Neural cell (in vitro differentiated cells): ENCODE measurements at regions not wholly inside any gene's neighbourhood (a gene's known extent, or its start where the extent isn't known, plus 50 kb on each side); places are given as distances from the start of the nearest gene placed in this dataset.

Source experiments
- H2AFZ ChIP-seq: fragments of 200-600, 300-800 bp; sonication (generic), shearing (Covaris generic); 2 replicates; pipeline ENCODE4 v1.6.0; 2014; ENCODE audit warnings: low read depth, mild to moderate bottlenecking, antibody characterized with exemption, low read length, moderate library complexity
- H3F3A ChIP-seq: fragments of 200-600 bp; shearing (Covaris generic); 2 replicates; pipeline ENCODE4 v1.6.1; 2016; ENCODE audit warnings: mild to moderate bottlenecking, moderate library complexity, mixed read lengths, antibody characterized with exemption, low read length; ENCODE audit not compliant: insufficient read depth, poor library complexity, severe bottlenecking
- H3K27ac ChIP-seq: fragments of 200-600, 300-800 bp; sonication (generic), shearing (Covaris generic); 2 replicates; pipeline ENCODE4 v1.5.1; 2014; ENCODE audit warnings: mild to moderate bottlenecking, low read length, moderate library complexity
- H3K27me3 ChIP-seq: fragments of 300-800, 200-600 bp; sonication (generic), shearing (Covaris generic); 2 replicates; pipeline ENCODE4 v1.6.0; 2014; ENCODE audit warnings: mild to moderate bottlenecking, low read depth, low read length, moderate library complexity; ENCODE audit not compliant: insufficient read depth
- H3K36me3 ChIP-seq: fragments of 300-800, 200-600 bp; sonication (generic), shearing (Covaris generic); 2 replicates; pipeline ENCODE4 v1.5.1; 2014; ENCODE audit warnings: mild to moderate bottlenecking, antibody characterized with exemption, low read length, moderate library complexity; ENCODE audit not compliant: insufficient read depth
- H3K4me2 ChIP-seq: fragments of 300-800, 200-600 bp; sonication (generic), shearing (Covaris generic); 2 replicates; pipeline ENCODE4 v1.6.0; 2014; ENCODE audit warnings: mild to moderate bottlenecking, low read length
- H3K4me3 ChIP-seq: fragments of 300-800, 200-600 bp; sonication (generic), shearing (Covaris generic); 2 replicates; pipeline ENCODE4 v1.5.1; 2014; ENCODE audit warnings: mild to moderate bottlenecking, low read length, moderate library complexity
- H3K79me2 ChIP-seq: fragments of 200-600 bp; shearing (Covaris generic); replicated peaks from 2 replicates; pipeline ENCODE4 v1.6.0; 2014; ENCODE audit warnings: mild to moderate bottlenecking, low read length, moderate library complexity; ENCODE audit not compliant: insufficient read depth
- H3K9ac ChIP-seq: fragments of 300-800, 200-600 bp; sonication (generic), shearing (Covaris generic); 2 replicates; pipeline ENCODE4 v1.6.1; 2016; ENCODE audit warnings: mild to moderate bottlenecking, low read length, mixed read lengths
- H3K9me2 ChIP-seq: fragments of 200-600 bp; shearing (Covaris generic); 2 replicates; pipeline ENCODE4 v1.6.1; 2016; ENCODE audit warnings: mild to moderate bottlenecking, low read length, mixed read lengths; ENCODE audit not compliant: insufficient read depth
- H3K9me3 ChIP-seq: fragments of 200-600, 300-800 bp; sonication (generic), shearing (Covaris generic); 2 replicates; pipeline ENCODE4 v1.6.1; 2016; ENCODE audit warnings: mild to moderate bottlenecking, mixed run types, low read length, moderate library complexity, mixed read lengths
- H4K20me1 ChIP-seq: fragments of 200-600 bp; shearing (Covaris generic); 2 replicates; pipeline ENCODE4 v1.6.1; 2016; ENCODE audit warnings: mild to moderate bottlenecking, mixed run types; ENCODE audit not compliant: insufficient read depth
- CTCF ChIP-seq: fragments of 450-650 bp; IDR thresholded peaks from 2 replicates; pipeline ENCODE4 v1.5.1; 2014; ENCODE audit warnings: antibody characterized with exemption, mild to moderate bottlenecking, moderate library complexity; ENCODE audit not compliant: poor library complexity, severe bottlenecking
- EP300 ChIP-seq: fragments of 450-650 bp; conservative IDR thresholded peaks from 2 replicates; pipeline ENCODE4 v1.6.1; 2014; ENCODE audit warnings: antibody characterized with exemption, mild to moderate bottlenecking, moderate library complexity; ENCODE audit not compliant: poor library complexity, severe bottlenecking
- EZH2 ChIP-seq: fragments of 200-600, 300-800 bp; shearing (Covaris generic), sonication (generic); IDR thresholded peaks from 2 replicates; pipeline ENCODE4 v1.6.1; 2014; ENCODE audit warnings: antibody characterized with exemption, low read length, borderline replicate concordance, mild to moderate bottlenecking; ENCODE audit not compliant: insufficient read depth, poor library complexity, severe bottlenecking
- MXI1 ChIP-seq: fragments of 450-650 bp; conservative IDR thresholded peaks from 2 replicates; pipeline ENCODE4 v1.6.1; 2014; ENCODE audit warnings: antibody characterized with exemption, mild to moderate bottlenecking; ENCODE audit not compliant: poor library complexity, severe bottlenecking
- POLR2AphosphoS5 ChIP-seq: IDR thresholded peaks from 2 replicates; pipeline ENCODE4 v1.6.1; 2012
- RAD21 ChIP-seq: fragments of 450-650 bp; conservative IDR thresholded peaks from 2 replicates; pipeline ENCODE4 v1.6.1; 2014; ENCODE audit warnings: antibody characterized with exemption, mild to moderate bottlenecking, moderate library complexity
- REST ChIP-seq: IDR thresholded peaks from 2 replicates; pipeline ENCODE4 v1.6.1; 2012; ENCODE audit warnings: borderline replicate concordance
- SMC3 ChIP-seq: fragments of 450-650 bp; conservative IDR thresholded peaks from 2 replicates; pipeline ENCODE4 v1.6.1; 2014; ENCODE audit warnings: antibody characterized with exemption, mild to moderate bottlenecking, moderate library complexity; ENCODE audit not compliant: poor library complexity

DNA sequence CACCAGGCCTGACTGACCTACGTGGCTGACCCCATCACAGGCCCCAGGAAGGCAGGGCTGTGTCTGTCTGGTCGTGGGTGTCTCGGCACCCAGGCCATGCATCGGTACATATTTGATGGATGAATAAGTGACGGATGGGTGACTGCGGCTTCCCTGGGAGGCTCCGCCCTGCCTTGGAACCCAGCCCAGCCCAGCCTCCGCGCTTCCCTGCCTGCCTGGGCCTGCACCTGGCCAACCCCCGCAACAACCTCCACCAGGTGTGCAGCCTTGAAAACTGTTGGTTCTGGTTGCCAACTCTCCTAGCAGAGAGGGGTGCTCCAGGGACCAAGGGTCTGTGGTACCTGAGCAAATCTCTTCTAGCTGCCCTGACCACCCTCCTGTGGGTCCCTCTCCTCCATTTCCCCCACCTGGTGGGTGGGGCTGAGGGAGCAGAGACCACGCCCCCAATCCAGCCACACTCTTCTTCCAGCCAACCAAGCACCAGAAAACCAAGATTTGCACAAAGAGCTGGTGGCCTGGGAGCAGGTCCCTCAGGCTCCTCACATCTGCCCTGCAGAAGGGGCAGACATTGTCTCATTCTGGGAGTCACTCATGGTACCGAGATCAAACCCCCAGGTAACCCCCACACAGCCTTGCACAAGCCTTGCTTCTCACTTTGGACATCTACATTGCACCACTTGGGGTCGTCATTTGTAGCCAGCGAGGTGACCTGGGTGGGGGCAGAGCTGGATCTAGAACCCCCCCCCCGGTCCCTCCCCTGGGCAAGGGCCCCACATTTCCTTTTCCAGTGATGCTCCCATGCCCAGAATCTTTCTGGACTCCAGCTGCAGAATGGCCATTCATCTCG lies 100.6 kb upstream of the IER5L start:
- no peaks in the 10 kb centered on the region for H3F3A ChIP-seq
- H3K9ac ChIP-seq, result no peak overlapping the region
- H3K4me2 ChIP-seq, result no peak overlapping the region
- no peaks in the 10 kb centered on the region for H3K9me3 ChIP-seq
- no peak overlapping the region for H3K27ac ChIP-seq
- no peaks in the 10 kb centered on the region for H3K79me2 ChIP-seq
- no peaks in the 10 kb centered on the region for H3K27me3 ChIP-seq
- no peaks in the 10 kb centered on the region for H3K9me2 ChIP-seq
- no peaks in the 10 kb centered on the region for H4K20me1 ChIP-seq
- no peak overlapping the region for H3K4me3 ChIP-seq
- no peak overlapping the region for H2AFZ ChIP-seq
- no peaks in the 10 kb centered on the region for H3K36me3 ChIP-seq
- TF ChIP-seq REST (no peak), SMC3 (no peak), POLR2AphosphoS5 (no peak), MXI1 (no peak)

DNA sequence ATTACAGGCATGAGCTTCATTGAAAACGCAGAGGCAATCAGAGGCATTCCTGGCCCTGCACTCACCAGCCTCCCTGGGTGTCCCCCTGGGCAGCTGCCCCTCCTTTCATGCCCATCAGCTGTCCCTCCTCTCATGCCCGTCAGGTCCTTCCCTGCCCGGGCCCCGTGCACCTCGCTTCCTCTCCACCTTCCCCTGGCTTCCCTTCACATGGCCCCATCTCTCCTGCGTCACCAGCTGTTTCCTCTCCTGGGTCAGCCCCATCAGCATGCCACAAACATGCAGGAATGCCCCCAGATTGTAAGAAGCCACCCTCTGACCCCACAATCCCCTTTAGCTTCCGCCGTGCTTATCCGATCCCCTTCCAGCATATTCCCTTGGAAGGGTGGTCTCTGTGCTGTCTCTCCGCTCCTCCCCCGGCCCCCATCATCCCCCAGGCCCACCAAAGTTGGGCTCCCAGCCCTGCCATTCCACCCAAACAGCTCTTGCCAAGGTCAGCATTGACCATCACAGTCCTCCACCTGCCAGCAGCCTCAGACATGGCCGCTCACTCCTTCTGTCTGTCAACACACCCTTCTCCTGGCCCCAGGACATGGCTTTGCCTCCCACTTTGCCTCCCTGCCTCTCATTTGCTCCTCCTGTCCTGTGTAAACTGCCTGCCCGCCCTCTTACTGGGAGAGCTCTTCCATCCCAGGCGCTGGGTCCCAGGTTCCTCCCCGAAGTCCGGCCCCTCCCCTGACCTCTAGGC lies 98.6 kb upstream of the IER5L start:
- H3K27ac ChIP-seq, result no peak overlapping the region
- H3K4me2 ChIP-seq, result no peak overlapping the region

More for the DNA sequence above, 98.6 kb upstream of the IER5L start:
- TF ChIP-seq RAD21 (no peak), CTCF (no peak), SMC3 (no peak), MXI1 (no peak), EP300 (no peak), POLR2AphosphoS5 (no peak), REST (no peak), EZH2 (no peak)
- H3K27me3 ChIP-seq, result no peaks in the 10 kb centered on the region
- no peak overlapping the region for H3K4me3 ChIP-seq
- H3F3A ChIP-seq, result no peaks in the 10 kb centered on the region
- no peaks in the 10 kb centered on the region for H4K20me1 ChIP-seq
- no peak overlapping the region for H2AFZ ChIP-seq
- no peak overlapping the region for H3K9ac ChIP-seq
- H3K79me2 ChIP-seq, result no peaks in the 10 kb centered on the region
- H3K9me2 ChIP-seq, result no peaks in the 10 kb centered on the region
- H3K9me3 ChIP-seq, result no peaks in the 10 kb centered on the region
- no peaks in the 10 kb centered on the region for H3K36me3 ChIP-seq
